ENCODE measurements at regions not wholly inside any gene's neighbourhood (a gene's known extent, or its start where the extent isn't known, plus 50 kb on each side); places are given as distances from the start of the nearest gene placed in this dataset.

DNA sequence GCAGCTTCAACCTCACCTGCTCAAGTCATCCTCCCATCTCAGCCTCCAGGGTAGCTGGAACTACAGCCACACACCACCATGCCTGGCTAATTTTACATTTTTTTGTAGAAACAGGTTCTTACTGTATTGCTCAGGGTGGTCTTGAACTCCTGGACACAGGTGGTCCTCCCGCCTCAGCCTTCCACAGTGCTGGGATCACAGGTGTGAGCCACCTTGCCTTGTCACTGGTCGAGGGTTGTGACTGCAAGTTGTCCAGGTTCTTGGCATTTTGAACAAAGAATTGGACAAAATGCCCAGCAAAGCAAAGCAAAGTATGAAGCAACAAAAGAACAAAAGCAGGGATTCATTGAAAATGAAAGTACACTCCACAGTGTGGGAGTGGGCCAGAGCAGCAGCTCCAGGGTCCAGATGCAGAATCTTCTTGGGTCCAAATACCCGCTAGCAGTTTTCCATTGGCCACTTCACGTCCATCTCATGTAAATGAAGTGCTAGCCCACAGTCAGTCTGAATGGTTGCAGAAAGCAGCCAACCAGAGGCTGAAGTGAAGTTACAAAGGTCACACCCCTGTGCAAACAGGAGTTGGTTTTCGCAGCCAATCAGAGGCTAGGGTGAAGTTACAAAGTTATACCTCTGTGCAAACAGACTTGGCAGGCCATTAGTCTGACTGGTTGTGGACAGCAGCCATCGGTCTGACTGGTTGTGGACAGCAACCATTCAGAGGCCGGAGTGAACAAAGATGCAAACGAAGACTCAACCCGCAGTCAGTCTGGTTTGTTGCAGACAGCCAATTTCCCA is 109.5 kb upstream of the KIF26B start:
- Histone ChIP-seq H3K4me3 (no peak overlapping the region), H3K27ac (no peak overlapping the region)
- intact Hi-C loops (cut with DNase I), result loop anchor here (5.0 to 10.0 kb wide), 3 partner anchors 180 to 440 kb away; partner anchors contain the start of gene HNRNPU (in 1 of the 2)

DNA sequence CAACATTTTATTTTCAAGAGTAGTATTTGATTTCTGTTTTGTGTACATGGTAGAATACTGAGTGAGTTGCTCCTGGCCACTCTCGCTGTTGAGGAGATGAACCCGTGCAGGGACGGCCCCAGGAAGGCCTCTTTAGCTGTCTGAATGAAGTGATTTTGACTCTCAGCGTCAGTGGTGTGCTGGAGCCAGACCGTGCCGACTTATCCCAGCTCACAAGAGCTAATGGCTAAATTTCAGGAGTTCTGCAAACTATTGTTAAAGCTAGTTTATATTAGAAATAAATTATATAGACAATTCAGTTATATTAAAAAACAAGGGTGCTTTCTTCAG is 111.2 kb upstream of the KIF26B start:
- H3K27me3 ChIP-seq, result no peaks in the 10 kb centered on the region
- intact Hi-C loops (cut with DNase I), result loop anchor here in 1 of 2 donors (5.0 to 10.0 kb wide), 4 partner anchors 71 to 439 kb away; partner anchors contain the start of gene HNRNPU
- H3K36me3 ChIP-seq (replicated peaks in 1 of 2), result no peaks in the 10 kb centered on the region
- H3K9me3 ChIP-seq (replicated peaks in 1 of 3), result no peaks in the 10 kb centered on the region
- WGBS, 4 donors, result 78 to 84% (median 81%) methylated on average over 6 of the region's 6 CpGs
- TF ChIP-seq, protein P1, sequence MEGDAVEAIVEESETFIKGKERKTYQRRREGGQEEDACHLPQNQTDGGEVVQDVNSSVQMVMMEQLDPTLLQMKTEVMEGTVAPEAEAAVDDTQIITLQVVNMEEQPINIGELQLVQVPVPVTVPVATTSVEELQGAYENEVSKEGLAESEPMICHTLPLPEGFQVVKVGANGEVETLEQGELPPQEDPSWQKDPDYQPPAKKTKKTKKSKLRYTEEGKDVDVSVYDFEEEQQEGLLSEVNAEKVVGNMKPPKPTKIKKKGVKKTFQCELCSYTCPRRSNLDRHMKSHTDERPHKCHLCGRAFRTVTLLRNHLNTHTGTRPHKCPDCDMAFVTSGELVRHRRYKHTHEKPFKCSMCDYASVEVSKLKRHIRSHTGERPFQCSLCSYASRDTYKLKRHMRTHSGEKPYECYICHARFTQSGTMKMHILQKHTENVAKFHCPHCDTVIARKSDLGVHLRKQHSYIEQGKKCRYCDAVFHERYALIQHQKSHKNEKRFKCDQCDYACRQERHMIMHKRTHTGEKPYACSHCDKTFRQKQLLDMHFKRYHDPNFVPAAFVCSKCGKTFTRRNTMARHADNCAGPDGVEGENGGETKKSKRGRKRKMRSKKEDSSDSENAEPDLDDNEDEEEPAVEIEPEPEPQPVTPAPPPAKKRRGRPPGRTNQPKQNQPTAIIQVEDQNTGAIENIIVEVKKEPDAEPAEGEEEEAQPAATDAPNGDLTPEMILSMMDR (IDR thresholded peaks at IDR 0.05), result no peak
- no peak for TF ChIP-seq POLR2A (IDR thresholded peaks at IDR 0.05)
- H3K4me3 ChIP-seq, result no peak overlapping the region
- no peak overlapping the region for H3K27ac ChIP-seq
- H3K4me1 ChIP-seq (replicated peaks in 1 of 2), result peaks cover 0 to 8% of the 10 kb centered on the region in 2 donors
- no peak for DNase-seq

More for the DNA sequence above, 109.5 kb upstream of the KIF26B start:
- DNase-seq, result peak in 3 of 7 donors; percentile 13 to 59 (median 23)
- Histone ChIP-seq H3K36me3 (replicated peaks in 1 of 2) (no peaks in the 10 kb centered on the region), H3K9me3 (replicated peaks in 1 of 3) (no peaks in the 10 kb centered on the region), H3K27me3 (no peaks in the 10 kb centered on the region), H3K4me1 (replicated peaks in 1 of 2) (peaks cover 0 to 8% of the 10 kb centered on the region in 2 donors)
- WGBS, 4 donors, result 75 to 89% (median 82%) methylated on average over 9 of the region's 9 CpGs
- TF ChIP-seq, protein P1 (IDR thresholded peaks at IDR 0.05), result no peak
- TF ChIP-seq POLR2A (IDR thresholded peaks at IDR 0.05), result no peak

DNA sequence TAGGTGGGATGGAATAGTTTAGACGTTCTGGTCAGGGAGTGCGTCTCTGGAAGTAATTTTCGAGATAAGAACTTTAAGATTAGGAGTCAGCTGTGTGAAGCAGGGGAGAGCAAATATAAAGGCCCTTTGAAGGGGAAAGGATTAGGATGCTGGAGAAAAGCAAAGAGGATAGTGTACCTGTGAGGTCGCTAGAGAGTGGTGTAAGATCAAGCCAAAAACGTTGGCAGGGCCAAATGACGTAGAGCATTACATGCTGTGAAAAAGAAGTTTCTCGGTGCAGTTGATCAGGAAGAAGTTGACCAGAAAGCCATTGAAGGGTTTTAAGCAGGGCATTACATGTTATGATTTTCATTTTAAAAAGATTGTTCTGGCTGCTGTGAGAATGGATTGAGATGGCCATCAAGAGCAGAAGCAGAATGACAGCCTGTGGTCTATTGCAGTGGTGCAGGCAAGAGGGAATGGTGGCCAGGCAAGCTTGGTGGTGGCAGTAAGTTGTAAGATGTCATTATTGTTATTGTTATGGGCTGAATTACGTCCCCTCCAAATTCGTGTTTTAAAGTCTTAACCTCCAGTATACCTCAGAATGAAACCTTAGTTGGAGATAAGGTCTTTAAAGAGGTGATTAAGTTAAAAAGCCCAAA is 113.6 kb upstream of the KIF26B start:
- no peak overlapping the region for H3K4me3 ChIP-seq
- H3K4me1 ChIP-seq (replicated peaks in 1 of 2), result peaks cover 0 to 8% of the 10 kb centered on the region in 2 donors
- H3K36me3 ChIP-seq (replicated peaks in 1 of 2), result no peaks in the 10 kb centered on the region
- no peak for DNase-seq
- H3K27ac ChIP-seq, result no peak overlapping the region
- TF ChIP-seq, protein P1 (IDR thresholded peaks at IDR 0.05), result no peak
- no peak for TF ChIP-seq POLR2A (IDR thresholded peaks at IDR 0.05)
- no peaks in the 10 kb centered on the region for H3K27me3 ChIP-seq
- intact Hi-C loops (cut with DNase I), result loop anchor here in 1 of 2 donors (5.0 to 10.0 kb wide), 4 partner anchors 69 to 436 kb away; partner anchors contain the start of gene HNRNPU
- H3K9me3 ChIP-seq (replicated peaks in 1 of 3), result peaks cover 0 to 7% (median 0%) of the 10 kb centered on the region in 3 donors
- 83 to 90% (median 86%) methylated on average over 9 of the region's 9 CpGs for WGBS, 4 donors

DNA sequence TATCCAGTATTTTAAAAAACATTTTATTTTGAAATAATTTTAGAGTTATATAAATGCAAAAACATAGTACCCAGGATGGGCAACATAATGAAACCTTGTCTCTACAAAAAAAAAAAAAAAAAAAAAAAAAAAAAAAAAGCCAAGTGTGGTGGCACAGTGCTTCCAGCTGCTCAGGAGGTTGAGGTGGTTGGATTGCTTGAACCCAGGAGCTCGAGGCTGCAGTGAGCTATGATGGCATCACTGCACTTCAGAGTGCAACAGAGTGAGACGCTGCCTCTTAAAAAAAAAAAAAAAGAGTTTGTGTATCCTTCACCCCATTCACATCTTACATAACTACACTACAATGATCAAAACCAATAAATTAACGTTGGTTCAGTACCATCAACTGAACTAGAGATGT is 115.6 kb upstream of the KIF26B start:
- Histone ChIP-seq H3K9me3 (replicated peaks in 1 of 3) (peaks cover 0 to 7% (median 0%) of the 10 kb centered on the region in 3 donors), H3K27ac (no peak overlapping the region), H3K27me3 (no peaks in the 10 kb centered on the region), H3K4me3 (no peak overlapping the region), H3K4me1 (replicated peaks in 1 of 2) (peaks cover 0 to 8% of the 10 kb centered on the region in 2 donors), H3K36me3 (replicated peaks in 1 of 2) (no peaks in the 10 kb centered on the region)
- WGBS, 4 donors, result 41 to 54% (median 45%) methylated on average over 3 of the region's 3 CpGs
- DNase-seq, result no peak
- TF ChIP-seq, protein P1 (IDR thresholded peaks at IDR 0.05), result no peak
- no peak for TF ChIP-seq POLR2A (IDR thresholded peaks at IDR 0.05)
- intact Hi-C loops (cut with DNase I), result loop anchor here in 1 of 2 donors (10.0 kb wide), 1 partner anchor 434 kb away; no protein-coding TSS in a partner anchor

All from adrenal gland (tissue), 9 donors.